GM18505 (cell line): ENCODE measurements at regions not wholly inside any gene's neighbourhood (a gene's known extent, or its start where the extent isn't known, plus 50 kb on each side); places are given as distances from the start of the nearest gene placed in this dataset.
"Not testable (repeated sequence)": the region's sequence is repeated elsewhere in the genome, so short reads cannot be mapped to it uniquely, and the experiment has no call there.

ENCODE experiments used
- ATAC-seq: cut with Tn5 transposase; IDR thresholded peaks from one replicate; pipeline ENCODE4 v1.9.1; 2021; ENCODE audit not compliant: unreplicated experiment
- POLR2A ChIP-seq: IDR thresholded peaks from 4 replicates; pipeline ENCODE4 v1.6.1; 2011; ENCODE audit warnings: borderline replicate concordance; ENCODE audit not compliant: insufficient read depth, insufficient read length; ENCODE audit errors: extremely low read depth

DNA sequence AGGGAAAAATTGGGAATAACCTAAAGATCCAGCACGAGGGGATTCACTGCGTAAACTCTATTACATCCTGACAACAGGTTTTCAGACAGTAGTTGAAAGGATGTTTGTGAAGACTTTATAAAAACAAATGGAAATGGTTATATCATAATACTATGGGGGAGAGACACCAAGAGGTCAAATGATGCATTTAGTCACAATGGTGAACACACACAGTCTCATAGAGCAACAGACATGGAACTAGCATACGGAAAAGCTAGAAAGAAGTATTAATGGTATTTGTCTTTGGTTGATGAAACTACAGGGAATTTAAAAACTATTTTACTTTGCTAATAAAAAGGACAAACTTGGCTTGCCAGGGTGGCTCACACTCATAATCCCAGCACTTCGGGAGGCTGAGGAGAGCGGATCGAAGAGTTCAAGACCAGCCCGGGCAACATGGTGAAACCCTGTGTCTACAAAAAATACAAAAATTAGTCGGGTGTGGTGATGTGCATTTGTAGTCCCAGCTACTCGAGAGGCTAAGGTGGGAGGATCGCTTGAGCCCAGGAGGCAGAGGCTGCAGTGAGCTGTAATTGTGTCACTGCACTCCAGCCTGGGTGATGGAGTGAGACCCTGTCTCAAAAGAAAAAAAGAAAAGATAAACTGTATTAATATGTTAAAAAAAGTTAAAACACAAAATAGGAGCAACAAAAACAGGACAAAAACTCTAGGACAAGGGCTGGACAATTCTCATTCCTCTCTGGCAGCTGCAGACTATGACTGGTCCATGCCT lies 94.8 kb downstream of the MYCN start:
- no peak for ATAC-seq
- TF ChIP-seq POLR2A: no peak

DNA sequence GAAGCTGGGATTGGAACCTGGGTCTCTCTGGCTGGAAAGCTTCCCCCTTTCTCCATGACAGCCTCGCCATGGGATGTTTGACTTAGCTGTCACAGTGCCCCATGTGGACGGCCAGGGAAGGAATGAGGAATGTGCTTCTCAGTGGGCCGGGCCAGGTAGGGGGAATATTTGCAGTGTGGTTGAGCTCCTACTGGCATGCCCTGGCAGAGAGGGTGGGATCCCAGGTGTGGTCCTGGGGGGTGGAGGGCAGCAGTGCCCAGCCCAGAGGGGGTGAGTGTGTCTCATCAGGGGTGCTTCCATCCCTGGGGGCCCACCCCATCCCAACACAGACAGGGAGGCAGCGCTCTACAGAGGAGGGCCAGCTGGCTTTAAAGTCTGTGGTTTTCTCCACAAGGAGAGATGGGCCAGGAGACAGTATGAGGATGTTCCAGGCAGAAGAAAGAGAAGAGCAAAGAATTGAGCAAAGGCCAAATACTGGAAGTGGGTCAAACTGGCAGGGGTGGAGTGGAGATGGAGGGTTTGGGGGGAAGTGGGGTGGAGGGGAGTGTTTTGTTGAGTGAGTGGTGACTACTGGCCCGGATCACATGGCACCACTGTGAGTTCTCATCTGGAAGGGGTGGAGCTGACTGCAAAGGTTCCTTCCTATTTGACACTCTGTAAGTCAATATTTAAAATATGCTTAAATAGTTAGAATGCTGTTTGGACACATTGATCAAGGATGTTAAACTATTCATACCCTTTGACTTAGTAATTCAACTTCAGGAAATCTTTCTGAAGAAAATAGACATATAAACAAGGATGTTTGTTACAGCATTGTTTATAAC lies 94.0 kb downstream of the MYCN start:
- no peak for ATAC-seq
- TF ChIP-seq POLR2A: no peak

DNA sequence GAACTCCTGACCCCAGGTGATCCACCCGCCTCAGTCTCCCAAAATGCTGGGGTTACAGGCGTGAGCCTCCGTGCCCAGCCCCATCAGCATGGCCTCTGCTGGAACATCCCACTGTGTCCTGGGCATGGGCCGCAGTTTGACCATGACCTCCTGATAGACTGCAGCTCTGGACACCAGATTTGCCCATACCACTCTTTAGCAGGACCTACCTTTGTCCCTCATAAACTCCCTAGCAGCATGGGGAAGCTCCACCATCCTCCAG lies 92.6 kb downstream of the MYCN start:
- TF ChIP-seq POLR2A: no peak

GRCh38 chr2:16032282-16033031 lies 92.1 kb downstream of the MYCN start:
- TF ChIP-seq POLR2A: no peak
- no peak for ATAC-seq

More for the DNA sequence above, 92.6 kb downstream of the MYCN start:
- no peak for ATAC-seq

DNA sequence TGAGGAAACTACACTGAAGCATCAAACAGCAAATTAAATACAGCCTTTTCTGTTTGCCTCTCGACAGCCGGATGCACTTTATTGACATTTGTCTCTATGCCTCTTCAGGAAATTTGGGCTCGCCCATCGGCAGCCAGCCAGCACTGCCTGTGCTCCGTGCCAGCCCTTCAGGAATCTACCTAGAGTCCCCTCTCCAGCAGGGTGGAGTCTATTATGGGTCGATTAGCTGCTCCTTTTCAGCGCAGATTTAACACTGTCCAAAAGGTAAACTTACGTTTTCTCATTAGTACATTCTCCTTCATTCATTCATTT lies 91.5 kb downstream of the MYCN start:
- ATAC-seq: no peak

DNA sequence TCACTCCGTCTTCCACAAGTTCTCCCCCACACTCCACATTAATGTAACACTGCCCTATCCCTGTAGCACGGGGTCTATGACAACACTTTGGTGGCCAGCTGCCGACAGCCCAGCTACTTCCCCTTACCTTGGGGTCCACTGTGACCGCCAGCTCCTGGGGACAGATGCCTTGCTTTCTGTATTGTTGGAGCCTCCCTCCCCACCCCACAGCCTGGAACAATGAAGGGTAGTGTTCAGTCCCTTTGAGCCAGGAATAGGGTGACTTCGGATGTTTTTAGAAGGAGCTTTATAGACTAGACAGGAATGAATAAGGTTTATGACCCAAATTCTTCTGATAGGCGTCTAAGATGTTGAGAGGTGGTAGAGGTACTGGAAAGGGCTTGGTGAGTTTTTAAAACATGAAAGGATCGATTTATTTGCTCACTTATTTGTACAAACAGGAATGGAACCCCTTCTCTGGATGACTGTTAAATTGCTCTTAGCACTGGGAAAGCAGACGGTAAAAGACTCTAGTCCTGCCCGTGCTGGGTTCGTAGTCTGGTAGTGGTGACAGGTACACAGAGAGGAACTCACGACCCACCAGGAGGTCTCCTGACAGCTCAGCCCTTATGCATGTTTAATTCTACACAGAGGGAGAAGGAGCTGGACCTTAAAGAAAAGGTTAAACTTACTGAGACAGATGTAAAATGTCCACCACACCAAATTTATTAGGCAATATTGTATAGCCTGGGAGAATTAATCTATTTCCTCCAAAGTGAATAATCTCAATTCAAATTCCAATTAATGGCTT lies 90.9 kb downstream of the MYCN start:
- no peak for ATAC-seq
- no peak for TF ChIP-seq POLR2A

More for the DNA sequence above, 91.5 kb downstream of the MYCN start:
- no peak for TF ChIP-seq POLR2A

- TF ChIP-seq POLR2A: no peak
- no peak for ATAC-seq
Measured at GRCh38 chr2:16030206-16031057, 90.1 kb downstream of the MYCN start.

- no peak for ATAC-seq
- TF ChIP-seq POLR2A: no peak
Measured at GRCh38 chr2:16028644-16029043, 88.3 kb downstream of the MYCN start.

- ATAC-seq: no peak
- no peak for TF ChIP-seq POLR2A
Measured at GRCh38 chr2:16026816-16027501, 86.6 kb downstream of the MYCN start.

DNA sequence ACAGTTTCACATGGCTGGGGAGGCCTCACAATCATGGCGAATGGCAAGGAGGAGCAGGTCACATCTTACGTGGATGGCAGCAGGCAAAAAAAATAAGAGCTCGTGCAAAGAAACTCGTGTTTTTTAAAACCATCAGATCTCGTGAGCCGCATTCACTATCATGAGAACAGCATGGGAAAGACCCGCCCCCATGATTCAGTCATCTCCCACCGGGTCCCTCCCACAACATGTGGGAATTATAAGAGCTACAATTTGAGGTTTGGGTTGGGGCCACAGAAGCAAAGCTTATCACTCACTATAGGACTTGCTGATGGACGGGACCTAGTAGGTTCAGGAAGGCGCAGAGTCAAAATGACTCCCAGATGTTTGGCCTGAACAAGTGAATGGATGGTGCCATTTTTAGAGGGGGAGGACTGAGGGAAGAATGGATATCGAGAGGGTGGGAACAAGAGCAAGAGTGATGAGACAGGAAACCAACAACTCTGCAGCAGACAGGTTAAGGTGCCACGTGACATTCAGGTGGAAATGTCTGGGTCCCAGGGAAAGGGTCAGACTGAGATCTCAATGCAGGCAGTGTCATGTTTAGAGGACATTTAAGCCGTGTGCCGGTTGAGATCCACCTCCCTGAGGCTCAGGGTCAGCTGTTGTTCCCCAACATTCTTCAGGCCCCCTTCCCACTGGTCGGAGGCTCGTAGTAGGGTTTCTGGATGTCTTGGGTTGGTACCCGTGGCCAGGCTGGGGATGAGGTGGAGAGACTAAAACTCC lies 85.7 kb downstream of the MYCN start:
- no peak for TF ChIP-seq POLR2A
- ATAC-seq: no peak

DNA sequence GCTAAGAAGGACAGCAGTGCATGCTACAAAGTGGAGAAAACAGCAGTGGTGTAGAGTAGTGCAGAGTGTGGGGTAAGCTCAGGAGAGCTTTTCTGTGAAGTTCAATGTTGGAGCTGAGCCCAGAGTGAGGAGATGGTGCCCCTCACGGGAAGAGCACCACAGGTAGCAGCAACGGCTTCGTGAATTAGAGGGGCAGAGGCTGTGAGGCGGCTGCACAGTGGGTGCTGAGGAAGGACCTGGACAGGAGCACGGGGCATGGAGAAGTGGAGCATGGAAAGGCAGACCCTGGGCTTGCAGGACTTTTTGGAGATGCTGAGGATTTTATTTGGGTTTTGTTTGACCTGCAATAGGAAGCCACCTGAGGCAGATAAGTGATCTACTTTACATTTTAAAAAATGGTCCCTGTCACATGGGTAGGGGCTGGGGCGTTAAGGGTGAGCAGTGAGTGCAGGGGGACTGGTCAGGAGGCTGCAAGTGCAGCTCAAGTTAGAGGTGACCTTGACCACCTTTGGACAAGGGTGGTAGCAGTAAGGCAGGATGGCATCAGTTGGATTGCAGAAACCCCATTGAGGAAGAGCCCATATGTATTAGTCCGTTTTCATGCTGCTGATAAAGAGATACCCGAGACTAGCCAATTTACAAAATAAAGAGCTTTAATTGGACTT lies 85.0 kb downstream of the MYCN start:
- ATAC-seq: no peak
- no peak for TF ChIP-seq POLR2A

DNA sequence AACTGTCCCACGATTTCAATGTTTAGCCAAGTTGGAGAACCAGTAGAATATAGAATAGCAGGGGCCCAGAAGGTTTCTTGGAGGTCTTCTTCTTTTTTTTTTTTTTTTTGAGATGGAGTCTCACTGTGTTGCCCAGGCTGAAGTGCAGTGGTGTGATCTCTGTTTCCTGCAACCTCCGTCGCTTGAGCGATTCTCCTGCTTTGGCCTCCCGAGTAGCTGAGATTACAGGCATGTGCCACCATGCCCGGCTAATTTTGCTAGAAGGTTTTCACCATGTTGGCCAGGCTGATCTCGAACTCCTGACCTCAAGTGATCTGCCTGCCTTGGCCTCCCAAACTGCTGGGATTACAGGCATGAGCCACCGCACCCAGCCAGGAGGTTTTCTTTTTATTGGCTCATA lies 84.3 kb downstream of the MYCN start:
- ATAC-seq: not testable (repeated sequence)
